IMR-90 (cell line): ENCODE measurements at regions not wholly inside any gene's neighbourhood (a gene's known extent, or its start where the extent isn't known, plus 50 kb on each side); places are given as distances from the start of the nearest gene placed in this dataset.

Experiments used
- ATAC-seq: fragments of 200-7000 bp; cut with Tn5 transposase; 2 replicates; pipeline ENCODE4 v1.9.1; 2020; ENCODE audit warnings: low read depth, mild to moderate bottlenecking, moderate library complexity
- BruUV-seq: library from RNA; stranded (reverse); fragments of 400-500 nt; replicated peaks from 2 replicates; lab custom pipeline; 2021; lab: Mats Ljungman, UMichigan
- CTCF ChIA-PET: fragments of 300-600 bp; formaldehyde crosslinking; extraction: SDS; loops from one replicate; lab custom pipeline; 2021; ENCODE audit warnings: antibody characterized with exemption; lab: Yijun Ruan, JAX
- POLR2A ChIA-PET: fragments of 300-600 bp; sonication (Branson Sonifier 250); formaldehyde crosslinking; loops from one replicate; lab custom pipeline; 2022; ENCODE audit warnings: antibody characterized with exemption; ENCODE audit not compliant: unreplicated experiment; lab: Charles Lee
- DNase-seq: peaks from one replicate; pipeline ENCODE4 v3.0.0; 2013
- H2AFZ ChIP-seq: replicated peaks from 2 replicates; pipeline ENCODE3; 2013; ENCODE audit warnings: low read length, mild to moderate bottlenecking; ENCODE audit not compliant: poor library complexity
- H2AK5ac ChIP-seq: 2 replicates; pipeline ENCODE4 v1.6.1; 2013; ENCODE audit warnings: low read depth, low read length, inconsistent platforms
- H2AK9ac ChIP-seq: replicated peaks from 2 replicates; pipeline ENCODE3; 2013; ENCODE audit warnings: mild to moderate bottlenecking, low read depth, low read length, moderate library complexity; ENCODE audit not compliant: poor library complexity
- H2BK120ac ChIP-seq: 2 replicates; pipeline ENCODE4 v1.6.1; 2013; ENCODE audit warnings: low read depth, low read length, inconsistent platforms
- H2BK15ac ChIP-seq: 3 replicates; pipeline ENCODE4 v1.6.1; 2013; ENCODE audit warnings: low read depth, low read length, inconsistent platforms
- H2BK20ac ChIP-seq: 2 replicates; pipeline ENCODE4 v1.6.1; 2013; ENCODE audit warnings: low read depth, mild to moderate bottlenecking, inconsistent platforms, low read length, moderate library complexity
- H2BK5ac ChIP-seq: 2 replicates; pipeline ENCODE4 v1.6.1; 2013; ENCODE audit warnings: mild to moderate bottlenecking, low read depth, low read length, inconsistent platforms; ENCODE audit not compliant: poor library complexity, severe bottlenecking
- H3K14ac ChIP-seq: replicated peaks from 2 replicates; pipeline ENCODE4 v1.6.1; 2013; ENCODE audit warnings: low read depth, low read length, inconsistent platforms
- H3K18ac ChIP-seq: 2 replicates; pipeline ENCODE4 v1.6.1; 2013; ENCODE audit warnings: low read depth, low read length, control low read depth
- H3K23ac ChIP-seq: 2 replicates; pipeline ENCODE4 v1.6.1; 2013; ENCODE audit warnings: low read depth, low read length, inconsistent platforms
- H3K27ac ChIP-seq: 2 replicates; pipeline ENCODE4 v1.5.1; 2013; ENCODE audit warnings: mild to moderate bottlenecking, control low read depth, low read length; ENCODE audit not compliant: insufficient read depth
- H3K27me3 ChIP-seq: 2 replicates; pipeline ENCODE4 v1.6.1; 2013; ENCODE audit warnings: low read length; ENCODE audit not compliant: control insufficient read depth, insufficient read depth
- H3K36me3 ChIP-seq: 2 replicates; pipeline ENCODE4 v1.6.1; 2013; ENCODE audit warnings: low read length, mixed read lengths; ENCODE audit not compliant: control insufficient read depth, insufficient read depth
- H3K4ac ChIP-seq: 2 replicates; pipeline ENCODE4 v1.6.1; 2013; ENCODE audit warnings: low read depth, low read length, inconsistent platforms
- H3K4me1 ChIP-seq: 2 replicates; pipeline ENCODE4 v1.6.1; 2013; ENCODE audit warnings: low read length, mixed read lengths; ENCODE audit not compliant: control insufficient read depth, insufficient read depth
- H3K4me2 ChIP-seq: 2 replicates; pipeline ENCODE4 v1.6.1; 2013; ENCODE audit warnings: low read depth, mild to moderate bottlenecking, control low read depth, low read length, moderate library complexity
- H3K4me3 ChIP-seq: 2 replicates; pipeline ENCODE4 v1.5.1; 2013; ENCODE audit warnings: low read depth, mild to moderate bottlenecking, control low read depth, low read length, moderate library complexity; ENCODE audit not compliant: insufficient read depth
- H3K56ac ChIP-seq: 2 replicates; pipeline ENCODE4 v1.6.1; 2013; ENCODE audit warnings: low read length, inconsistent platforms; ENCODE audit not compliant: insufficient read depth; ENCODE audit errors: extremely low read depth
- H3K79me1 ChIP-seq, 2 experiments: 2 replicates each; pipeline ENCODE4 v1.6.1; 2013; ENCODE audit warnings: low read length in 2 of 2, inconsistent platforms in 1 of 2, low read depth in 1 of 2
- H3K9ac ChIP-seq: 2 replicates; pipeline ENCODE4 v1.6.1; 2013; ENCODE audit warnings: low read depth, low read length, control low read depth
- H3K9me1 ChIP-seq: 2 replicates; pipeline ENCODE4 v1.6.1; 2013; ENCODE audit warnings: low read length, inconsistent platforms; ENCODE audit not compliant: insufficient read depth
- H3K9me3 ChIP-seq: 2 replicates; pipeline ENCODE4 v1.6.1; 2013; ENCODE audit warnings: low read length; ENCODE audit not compliant: control insufficient read depth, insufficient read depth
- H4K20me1 ChIP-seq: 2 replicates; pipeline ENCODE4 v1.6.1; 2013; ENCODE audit warnings: low read length, inconsistent platforms; ENCODE audit not compliant: insufficient read depth
- H4K5ac ChIP-seq: 2 replicates; pipeline ENCODE4 v1.6.1; 2013; ENCODE audit warnings: mild to moderate bottlenecking, low read depth, low read length, control low read depth
- H4K8ac ChIP-seq, 2 experiments: 2 replicates each; pipeline ENCODE4 v1.6.1; 2013; ENCODE audit warnings: low read depth in 2 of 2, low read length in 2 of 2, control low read depth in 1 of 2, inconsistent platforms in 1 of 2
- H4K91ac ChIP-seq: 2 replicates; pipeline ENCODE4 v1.6.1; 2013; ENCODE audit warnings: low read depth, low read length, inconsistent platforms; ENCODE audit not compliant: insufficient read depth
- CEBPB ChIP-seq: IDR thresholded peaks from 2 replicates; pipeline ENCODE4 v1.6.1; 2012; ENCODE audit warnings: low read depth, low read length, improper control_type of control experiment
- MAZ ChIP-seq: IDR thresholded peaks from 2 replicates; pipeline ENCODE4 v1.6.1; 2012; ENCODE audit warnings: low read depth, mild to moderate bottlenecking, low read length, improper control_type of control experiment, moderate library complexity, borderline replicate concordance
- NFE2L2 ChIP-seq: fragments of 150-350 bp; IDR thresholded peaks from 2 replicates; pipeline ENCODE4 v1.6.1; 2016; ENCODE audit warnings: low read depth, mild to moderate bottlenecking, low read length
- RCOR1 ChIP-seq: IDR thresholded peaks from 2 replicates; pipeline ENCODE4 v1.6.1; 2012; ENCODE audit warnings: mild to moderate bottlenecking, low read length, improper control_type of control experiment; ENCODE audit not compliant: insufficient replicate concordance
- SMC3 ChIP-seq: fragments of 150-350 bp; IDR thresholded peaks from 2 replicates; pipeline ENCODE4 v1.6.1; 2016; ENCODE audit warnings: low read depth, mild to moderate bottlenecking, antibody characterized with exemption, low read length, moderate library complexity
- WGBS, 2 experiments: methylation state at CpG; one replicate each; pipeline versions ENCODE4 v1.1.5 to v1.1.7; 2013; ENCODE audit warnings: missing lambda C conversion rate in 2 of 2; ENCODE audit not compliant: insufficient read length in 1 of 2; ENCODE audit errors: extremely low coverage in 2 of 2; 5-methylcytosine and 5-hydroxymethylcytosine counted together
- dilution Hi-C: fragments of 300-500 bp; cut with HindIII; formaldehyde crosslinking; loops from one replicate; pipeline ENCODE4 v1.14.3; 2018; ENCODE audit warnings: low sequenced_read_pairs; ENCODE audit not compliant: unreplicated experiment
- in situ Hi-C: fragments of 300-500 bp; cut with MboI; formaldehyde crosslinking; loops from 3 replicates; pipeline ENCODE4 v1.14.3; 2019; ENCODE audit warnings: low sequenced_read_pairs, inconsistent platforms, mixed read lengths
- intact Hi-C: fragments of 100-400 bp; cut with micrococcal nuclease; formaldehyde crosslinking; loops from 2 replicates; pipeline ENCODE4 v1.10.0; 2022

DNA sequence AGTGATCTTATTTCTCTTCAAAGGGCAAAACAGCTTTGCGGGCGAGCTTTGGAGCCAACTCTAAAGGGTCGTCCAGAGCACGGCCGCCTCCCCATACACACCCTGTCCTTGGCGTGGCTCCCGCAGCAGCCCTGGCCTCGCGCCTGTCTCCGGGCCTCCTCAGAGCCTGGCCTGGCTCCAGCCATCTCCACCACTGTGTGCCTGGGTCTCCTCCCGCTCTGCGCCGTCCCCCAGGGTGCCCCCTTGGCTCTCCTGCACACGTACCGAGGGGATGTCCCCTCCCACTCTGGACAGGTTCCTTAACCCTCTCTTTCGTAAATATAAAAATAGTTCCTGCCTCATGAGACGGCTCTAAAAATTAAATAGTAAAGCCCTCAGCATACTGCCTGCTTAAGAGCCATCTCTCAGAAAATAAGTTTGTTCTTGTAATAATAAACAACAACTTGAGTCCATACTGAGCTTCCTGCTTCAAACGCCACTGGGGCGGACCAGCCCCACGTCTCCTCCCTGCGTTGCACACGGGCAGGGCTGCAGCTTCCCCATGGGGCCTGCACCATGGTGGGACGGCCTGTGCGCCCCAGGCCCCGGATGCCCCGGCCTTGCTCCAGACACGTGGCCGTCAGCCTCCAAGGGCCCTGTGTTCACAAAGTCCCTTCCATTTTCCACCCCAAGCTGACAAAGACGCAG lies 226.2 kb downstream of the TTLL2 start:
- no peak overlapping the region for H4K5ac ChIP-seq
- in situ Hi-C loops (no loop called here), intact Hi-C loops (no loop called here), dilution Hi-C loops (no loop called here)
- H2BK15ac ChIP-seq: no peak overlapping the region
- no peaks in the 10 kb centered on the region for H3K79me1 ChIP-seq
- 24% methylated on average over 9 of the region's 29 CpGs; no CpG with 5 or more reads in 1 of the 2 experiments for WGBS, 2 experiments
- H3K36me3 ChIP-seq: no peaks in the 10 kb centered on the region
- H3K9ac ChIP-seq: no peak overlapping the region
- no peak overlapping the region for H2BK20ac ChIP-seq
- H3K4me3 ChIP-seq: no peak overlapping the region
- no peak overlapping the region for H2BK5ac ChIP-seq
- DNase-seq (no peak), ATAC-seq (no peak)
- no peak overlapping the region for H2AK9ac ChIP-seq
- no peak overlapping the region for H3K4ac ChIP-seq
- no peak overlapping the region for H2BK120ac ChIP-seq
- no peak overlapping the region for H2AK5ac ChIP-seq
- no TSS peak for BruUV-seq
- no peaks in the 10 kb centered on the region for H4K20me1 ChIP-seq
- H3K23ac ChIP-seq: no peak overlapping the region
- no peaks in the 10 kb centered on the region for H3K4me1 ChIP-seq
- no peak overlapping the region for H2AFZ ChIP-seq
- H4K8ac ChIP-seq: no peak overlapping the region
- ChIA-PET POLR2A (no interaction called here), CTCF (no interaction called here)
- H3K18ac ChIP-seq: no peak overlapping the region
- no peak for TF ChIP-seq SMC3
- TF ChIP-seq RCOR1: no peak
- no peak for TF ChIP-seq CEBPB
- TF ChIP-seq MAZ: no peak
- no peak for TF ChIP-seq NFE2L2
- peaks cover 55% of the 10 kb centered on the region for H3K9me3 ChIP-seq
- H4K91ac ChIP-seq: no peak overlapping the region
- no peak overlapping the region for H3K14ac ChIP-seq
- no peak overlapping the region for H3K56ac ChIP-seq
- H3K9me1 ChIP-seq: no peaks in the 10 kb centered on the region
- H3K27ac ChIP-seq: no peak overlapping the region
- no peaks in the 10 kb centered on the region for H3K27me3 ChIP-seq
- no peak overlapping the region for H3K4me2 ChIP-seq
